GM18508 (cell line): ENCODE measurements at regions not wholly inside any gene's neighbourhood (a gene's known extent, or its start where the extent isn't known, plus 50 kb on each side); places are given as distances from the start of the nearest gene placed in this dataset.

Experiments used
- ATAC-seq: cut with Tn5 transposase; IDR thresholded peaks from one replicate; pipeline ENCODE4 v1.9.1; 2021; ENCODE audit warnings: moderate number of reproducible peaks; ENCODE audit not compliant: insufficient read depth, unreplicated experiment

DNA sequence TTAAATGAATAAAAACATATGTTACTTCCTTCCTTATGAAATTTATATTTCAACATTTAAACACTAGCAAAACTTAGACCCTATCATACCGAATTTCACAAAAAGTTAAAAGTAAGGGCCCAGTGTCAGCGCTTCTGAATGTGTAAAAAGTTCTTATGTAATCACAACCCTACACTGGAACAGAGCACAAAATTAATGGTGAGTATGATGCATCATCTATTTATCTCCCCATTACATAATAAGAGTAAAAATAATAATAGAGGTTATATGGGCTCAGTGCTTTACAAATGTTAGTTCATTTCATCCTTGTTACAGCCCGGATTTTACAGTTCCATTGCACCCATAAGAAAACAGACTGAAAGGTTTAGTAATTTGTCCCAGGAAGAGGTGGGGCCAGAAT is 144.9 kb upstream of the POU3F3 start:
- no peak for ATAC-seq

GRCh38 chr2:104716061-104716460 is 137.9 kb upstream of the POU3F3 start:
- no peak for ATAC-seq

DNA sequence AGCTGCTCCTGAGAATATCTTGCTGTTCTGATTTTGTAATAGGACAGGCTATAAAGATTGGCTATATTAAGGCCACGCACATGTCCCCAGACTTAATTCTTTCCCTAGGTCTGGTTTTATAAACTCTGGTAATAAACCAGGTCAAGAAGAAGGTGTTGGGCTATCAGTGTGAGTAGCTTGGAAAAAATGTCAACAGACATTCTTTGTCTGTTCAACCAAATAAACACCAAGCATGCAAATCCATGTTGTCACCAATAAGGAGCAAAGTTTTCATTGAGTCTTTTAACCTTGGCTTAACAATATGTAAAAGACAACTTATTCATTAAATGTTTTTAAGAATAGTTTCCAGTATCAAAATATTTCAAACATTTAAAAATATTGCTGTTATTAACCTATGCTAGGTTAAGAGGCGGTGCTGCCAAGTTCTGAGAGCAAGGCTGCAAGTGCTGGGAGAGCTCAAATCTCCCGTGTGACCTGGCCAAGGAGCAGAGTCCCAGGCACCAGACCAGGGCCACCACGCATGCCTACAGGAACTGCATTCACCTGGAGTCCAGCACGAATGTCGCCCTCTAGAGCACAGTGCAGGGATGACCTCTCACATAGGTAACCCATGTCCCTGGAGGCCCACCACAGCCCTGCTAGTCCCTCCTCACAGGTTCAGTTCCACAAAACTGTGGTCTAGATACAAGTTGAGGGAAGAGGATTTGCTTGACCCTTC is 120.5 kb upstream of the POU3F3 start:
- ATAC-seq, result no peak

GRCh38 chr2:104734937-104735586 is 118.9 kb upstream of the POU3F3 start:
- ATAC-seq, result no peak

- no peak for ATAC-seq
These were observed 117.9 kb upstream of the POU3F3 start for GRCh38 chr2:104736026-104736425.

GRCh38 chr2:104741860-104742259 is 112.1 kb upstream of the POU3F3 start:
- ATAC-seq, result no peak

GRCh38 chr2:104744537-104744936 is 109.4 kb upstream of the POU3F3 start:
- ATAC-seq, result no peak

DNA sequence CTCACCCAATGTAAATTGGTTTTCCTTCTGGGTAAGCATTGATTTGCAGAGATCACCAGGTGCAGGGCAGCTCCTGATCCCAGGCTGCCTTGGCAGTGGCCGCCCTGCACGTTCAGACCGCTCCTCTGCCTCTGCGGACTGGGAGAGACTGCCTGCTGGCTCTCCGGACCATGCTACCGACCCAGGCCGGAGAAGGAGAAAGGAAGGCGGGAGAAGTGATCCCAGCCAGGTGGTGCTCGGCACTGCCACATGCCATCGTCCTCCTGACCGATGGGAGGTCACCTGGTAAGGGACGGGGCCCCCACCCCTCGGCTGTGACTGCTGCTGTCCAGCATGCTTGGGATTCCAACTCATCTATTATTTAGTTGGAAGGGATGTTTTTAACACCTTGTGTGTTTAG is 108.1 kb upstream of the POU3F3 start:
- ATAC-seq, result no peak

DNA sequence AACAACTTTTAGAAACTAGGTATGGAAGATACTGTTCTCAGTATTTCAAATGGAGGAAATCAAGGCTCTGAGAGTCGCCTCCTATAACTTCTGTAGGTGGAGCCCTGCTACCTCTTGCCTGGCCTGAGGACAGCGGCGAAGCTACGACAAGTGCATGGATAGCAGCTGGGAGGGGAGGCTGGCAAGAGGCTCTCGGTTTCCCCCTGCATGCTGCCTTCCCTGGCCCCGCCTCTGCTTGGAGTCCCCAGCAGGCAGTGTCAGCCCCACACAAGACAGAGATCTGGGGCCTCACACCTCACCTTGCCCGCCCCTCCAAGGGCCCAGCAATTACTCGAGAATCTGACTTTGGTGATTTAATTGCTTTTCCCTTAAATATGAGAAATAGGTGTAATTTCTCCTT is 107.6 kb upstream of the POU3F3 start:
- no peak for ATAC-seq

GRCh38 chr2:104746858-104747257 is 107.1 kb upstream of the POU3F3 start:
- ATAC-seq, result no peak

DNA sequence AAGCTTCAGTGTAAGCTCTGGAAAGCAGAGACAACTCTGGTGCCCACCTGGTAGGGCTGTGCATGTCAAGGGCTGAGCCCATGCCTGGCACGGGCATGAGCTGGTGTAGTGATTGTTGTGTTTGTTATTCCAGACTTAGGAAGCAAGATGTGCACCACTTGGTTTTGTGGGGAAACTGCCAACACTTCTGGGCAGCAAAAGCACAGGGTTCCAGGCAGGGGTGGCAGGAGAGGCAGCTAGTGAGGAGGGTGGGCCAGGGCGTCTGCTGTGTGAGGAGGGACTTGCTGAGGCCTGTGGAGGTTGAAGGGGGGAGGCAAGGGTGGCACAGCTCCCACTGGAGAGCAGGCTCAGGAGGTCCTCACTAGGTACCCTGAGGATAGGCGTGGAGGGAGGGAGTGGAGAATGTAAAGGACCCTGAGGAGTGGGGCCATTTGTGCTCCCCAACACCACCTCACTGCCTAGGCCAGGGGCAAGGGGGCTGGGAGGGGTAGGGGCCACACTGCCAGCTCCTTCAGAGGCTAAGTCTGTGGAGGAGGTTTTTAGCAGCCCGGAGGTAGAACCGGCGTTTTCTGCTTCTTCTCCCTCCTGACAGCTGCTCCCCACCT is 104.0 kb upstream of the POU3F3 start:
- no peak for ATAC-seq

DNA sequence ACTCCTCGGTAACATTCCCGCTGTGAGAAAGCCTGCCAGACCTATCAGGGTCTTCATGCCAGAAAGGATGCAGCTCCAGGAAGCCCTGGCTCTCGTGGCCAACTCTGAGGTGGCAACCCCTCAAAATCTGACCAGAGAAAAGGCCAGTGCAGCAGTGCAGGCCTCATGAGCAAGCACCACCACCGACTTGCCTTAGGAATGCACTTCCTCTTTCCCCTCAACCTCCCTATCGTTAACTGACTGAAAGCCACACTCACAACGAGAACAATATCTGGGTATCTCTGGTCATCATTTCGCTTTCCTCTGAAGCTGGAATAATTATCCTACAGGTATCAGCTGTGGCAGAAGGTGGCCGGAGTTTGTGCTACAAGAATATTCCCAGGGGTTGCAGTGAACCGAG is 101.4 kb upstream of the POU3F3 start:
- ATAC-seq, result no peak

- ATAC-seq, result no peak
These were observed 98.7 kb upstream of the POU3F3 start for GRCh38 chr2:104755026-104755878.

- no peak for ATAC-seq
These were observed 97.8 kb upstream of the POU3F3 start for GRCh38 chr2:104756118-104756517.

GRCh38 chr2:104757056-104757455 is 96.9 kb upstream of the POU3F3 start:
- ATAC-seq, result no peak

DNA sequence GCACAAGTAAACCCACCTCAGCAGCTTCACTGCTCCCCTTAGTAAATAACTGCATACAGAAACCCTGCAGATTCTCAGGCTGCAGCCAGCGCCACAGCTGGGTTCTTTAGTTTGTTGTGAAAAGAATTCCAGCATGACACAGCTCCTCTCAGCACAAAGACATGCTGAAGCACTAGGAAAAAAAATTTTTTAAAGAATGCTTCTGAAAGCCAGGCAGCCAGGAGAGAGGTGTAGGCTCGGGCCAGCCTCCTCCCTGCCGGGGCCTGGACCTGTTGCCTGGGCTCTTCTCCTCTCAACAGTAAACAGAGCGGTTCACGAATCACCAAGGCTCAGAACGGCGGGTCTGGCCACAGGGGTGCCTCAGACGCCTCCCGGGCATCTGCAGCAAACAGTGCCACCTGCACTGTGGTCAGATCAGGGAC is 95.7 kb upstream of the POU3F3 start:
- no peak for ATAC-seq

DNA sequence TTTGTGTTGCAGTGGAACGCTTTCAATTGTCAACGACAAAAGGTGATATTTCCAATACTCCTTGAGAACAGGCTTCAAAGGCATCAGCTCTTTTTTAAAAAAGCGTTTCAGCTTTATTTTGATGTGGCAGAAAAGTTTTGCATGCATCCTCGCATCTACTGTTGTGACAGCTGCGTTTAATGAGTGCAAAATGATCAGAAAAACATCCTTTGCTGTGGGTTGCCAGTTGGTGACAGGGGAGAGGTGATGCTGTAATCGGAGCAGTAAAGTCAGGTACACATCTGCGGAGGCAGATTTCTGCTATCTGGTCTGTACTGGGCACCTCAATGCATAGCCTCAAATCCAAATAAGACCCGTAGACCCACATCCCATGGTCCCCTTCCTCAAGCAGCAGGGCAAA is 91.9 kb upstream of the POU3F3 start:
- no peak for ATAC-seq

DNA sequence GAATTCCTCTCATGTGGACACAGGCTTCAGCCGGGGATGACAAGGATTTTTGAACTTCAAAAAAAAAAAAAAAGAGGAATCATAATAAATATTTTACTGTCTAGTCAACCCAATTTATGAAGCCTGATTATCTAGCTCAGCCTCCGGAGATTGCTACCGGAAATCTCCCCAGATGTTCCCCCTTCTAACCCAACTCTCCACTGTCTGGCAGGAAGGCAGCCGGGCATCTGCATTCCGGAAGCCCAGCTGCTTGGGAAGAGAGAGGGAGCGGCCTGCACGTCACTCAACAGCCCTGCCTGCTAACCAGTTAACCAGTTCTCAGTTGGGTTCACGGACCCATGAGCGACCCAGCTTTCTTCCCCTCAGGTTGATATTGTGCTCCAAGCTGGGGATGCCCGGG is 87.2 kb upstream of the POU3F3 start:
- no peak for ATAC-seq

DNA sequence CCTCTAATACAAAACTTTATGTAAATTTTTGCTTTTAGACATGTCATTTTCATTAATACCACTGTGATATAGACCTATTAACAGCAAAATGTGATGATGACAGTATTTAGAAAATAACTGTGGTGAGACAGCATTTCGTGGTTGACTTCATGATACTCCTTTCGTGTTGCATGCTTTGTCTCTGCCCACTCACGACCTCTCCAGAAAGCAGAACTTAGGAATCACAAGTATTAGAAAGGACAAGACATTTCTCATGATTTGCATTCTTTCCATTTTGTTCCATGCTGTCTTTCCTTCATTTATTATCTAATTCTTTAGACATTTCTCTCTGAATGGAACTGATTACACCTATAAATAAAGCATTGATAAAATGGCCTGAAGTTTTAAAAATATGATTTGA is 85.2 kb upstream of the POU3F3 start:
- ATAC-seq, result no peak

- ATAC-seq, result no peak
These were observed 84.8 kb upstream of the POU3F3 start for GRCh38 chr2:104769096-104769495.

- ATAC-seq, result no peak
These were observed 80.9 kb upstream of the POU3F3 start for GRCh38 chr2:104772996-104773395.
